SK-N-SH (cell line): ENCODE measurements at regions not wholly inside any gene's neighbourhood (a gene's known extent, or its start where the extent isn't known, plus 50 kb on each side); places are given as distances from the start of the nearest gene placed in this dataset.

Experiments
- CTCF ChIA-PET: fragments of 300-600, 350-600 bp; formaldehyde crosslinking; extraction: SDS; loops from one replicate; lab custom pipeline; 2021; lab: Yijun Ruan, JAX
- POLR2A ChIA-PET: fragments of 350-600 bp; sonication (Branson Sonifier 250); formaldehyde crosslinking; extraction: SDS; loops from one replicate; lab custom pipeline; 2020; ENCODE audit warnings: antibody characterized with exemption, inconsistent platforms; lab: Yijun Ruan, JAX
- DNase-seq: peaks from one replicate; pipeline ENCODE4 v3.0.0; 2012
- H2AFZ ChIP-seq: fragments of 200-600 bp; sonication (generic); 2 replicates; pipeline ENCODE4 v1.8.1; 2016; ENCODE audit warnings: antibody characterized with exemption, mild to moderate bottlenecking, low read depth
- H3F3A ChIP-seq: fragments of 200-600 bp; sonication (generic); replicated peaks from 2 replicates; pipeline ENCODE3; 2016; ENCODE audit warnings: antibody characterized with exemption, mild to moderate bottlenecking; ENCODE audit not compliant: insufficient read depth
- H3K27ac ChIP-seq, 2 experiments: fragments of 200-500 bp in 1 of 2; fragments of 200-600 bp in 1 of 2; sonication (Bioruptor generic) in 1 of 2; sonication (generic), shearing (Covaris generic) in 1 of 2; 2 replicates each; pipeline versions ENCODE4 v1.5.1 to v1.6.1; 2014 to 2016; ENCODE audit warnings: low read depth in 2 of 2, inconsistent platforms in 1 of 2, low read length in 1 of 2, mild to moderate bottlenecking in 1 of 2, mixed read lengths in 1 of 2
- H3K27me3 ChIP-seq: fragments of 200-600 bp; sonication (generic), shearing (Covaris generic); 2 replicates; pipeline ENCODE4 v1.6.1; 2016; ENCODE audit warnings: mixed run types; ENCODE audit not compliant: insufficient read depth
- H3K36me3 ChIP-seq, 2 experiments: fragments of 200-500 bp in 1 of 2; fragments of 200-600 bp in 1 of 2; sonication (Bioruptor generic) in 1 of 2; sonication (generic) in 1 of 2; replicated peaks in 1 of 2; 2 replicates each; pipeline versions ENCODE3 to v1.5.1; 2014 to 2016; ENCODE audit warnings: low read length in 1 of 2, mild to moderate bottlenecking in 1 of 2; ENCODE audit not compliant: insufficient read depth in 2 of 2, control insufficient read depth in 1 of 2
- H3K4me1 ChIP-seq, 2 experiments: fragments of 200-500 bp in 1 of 2; fragments of 200-600 bp in 1 of 2; sonication (Bioruptor generic) in 1 of 2; sonication (generic), shearing (Covaris generic) in 1 of 2; 2 replicates each; pipeline versions ENCODE4 v1.5.1 to v1.6.1; 2014 to 2016; ENCODE audit warnings: low read depth in 1 of 2, low read length in 1 of 2, mixed run types in 1 of 2; ENCODE audit not compliant: insufficient read depth in 2 of 2, control insufficient read depth in 1 of 2
- H3K4me2 ChIP-seq: fragments of 200-600 bp; sonication (generic), shearing (Covaris generic); 2 replicates; pipeline ENCODE4 v1.6.1; 2017; ENCODE audit warnings: mixed run types
- H3K4me3 ChIP-seq, 2 experiments: fragments of 200-500 bp in 1 of 2; fragments of 200-600 bp in 1 of 2; sonication (Bioruptor generic) in 1 of 2; sonication (generic), shearing (Covaris generic) in 1 of 2; 2 replicates each; pipeline versions ENCODE4 v1.5.1 to v1.8.1; 2014 to 2016; ENCODE audit warnings: low read depth in 2 of 2, inconsistent platforms in 1 of 2, low read length in 1 of 2, mild to moderate bottlenecking in 1 of 2, mixed read lengths in 1 of 2, moderate library complexity in 1 of 2
- H3K79me2 ChIP-seq: fragments of 200-600 bp; sonication (generic); 2 replicates; pipeline ENCODE4 v1.8.1; 2017; ENCODE audit warnings: mild to moderate bottlenecking; ENCODE audit not compliant: insufficient read depth
- H3K9ac ChIP-seq: fragments of 200-600 bp; sonication (generic); 2 replicates; pipeline ENCODE4 v1.6.1; 2017; ENCODE audit warnings: mixed run types
- H3K9me2 ChIP-seq: fragments of 200-600 bp; sonication (generic); 2 replicates; pipeline ENCODE4 v1.6.1; 2017; ENCODE audit warnings: mixed run types
- H3K9me3 ChIP-seq: fragments of 200-600 bp; sonication (generic); 2 replicates; pipeline ENCODE4 v1.6.1; 2017; ENCODE audit warnings: mixed run types, mild to moderate bottlenecking, moderate library complexity
- H4K20me1 ChIP-seq: fragments of 200-600 bp; sonication (generic); 2 replicates; pipeline ENCODE4 v1.6.1; 2017; ENCODE audit warnings: mild to moderate bottlenecking, mixed run types; ENCODE audit not compliant: insufficient read depth
- ELF1 ChIP-seq: IDR thresholded peaks from 2 replicates; pipeline ENCODE4 v1.4.0; 2012
- FOXM1 ChIP-seq: IDR thresholded peaks from 2 replicates; pipeline ENCODE4 v1.4.0; 2012; ENCODE audit warnings: low read depth, mild to moderate bottlenecking
- GABPA ChIP-seq: IDR thresholded peaks from 2 replicates; pipeline ENCODE4 v1.4.0; 2012; ENCODE audit warnings: low read depth, mild to moderate bottlenecking
- JUND ChIP-seq: IDR thresholded peaks from 2 replicates; pipeline ENCODE4 v1.4.0; 2012
- MAX ChIP-seq: IDR thresholded peaks from 2 replicates; pipeline ENCODE4 v1.4.0; 2012; ENCODE audit warnings: low read depth
- MEF2A ChIP-seq: IDR thresholded peaks from 2 replicates; pipeline ENCODE4 v1.4.0; 2012; ENCODE audit warnings: low read depth, borderline replicate concordance
- MXI1 ChIP-seq: IDR thresholded peaks from 2 replicates; pipeline ENCODE4 v1.6.1; 2012; ENCODE audit warnings: mild to moderate bottlenecking, low read depth, low read length, improper control_type of control experiment
- NRF1 ChIP-seq: IDR thresholded peaks from 2 replicates; pipeline ENCODE4 v1.6.1; 2012; ENCODE audit warnings: low read depth, mild to moderate bottlenecking, low read length
- RAD21 ChIP-seq: IDR thresholded peaks from 2 replicates; pipeline ENCODE4 v1.6.1; 2012; ENCODE audit warnings: mild to moderate bottlenecking, low read length
- RCOR1 ChIP-seq: fragments of 150-350 bp; IDR thresholded peaks from 2 replicates; pipeline ENCODE4 v1.6.1; 2017; ENCODE audit warnings: antibody characterized with exemption, low read length
- RFX5 ChIP-seq: IDR thresholded peaks from 2 replicates; pipeline ENCODE4 v1.6.1; 2012; ENCODE audit warnings: mild to moderate bottlenecking, improper control_type of control experiment, low read length
- SMC3 ChIP-seq: IDR thresholded peaks from 2 replicates; pipeline ENCODE4 v1.6.1; 2012; ENCODE audit warnings: low read depth, low read length, improper control_type of control experiment
- TCF12 ChIP-seq: IDR thresholded peaks from 2 replicates; pipeline ENCODE4 v1.4.0; 2012
- USF1 ChIP-seq: IDR thresholded peaks from 2 replicates; pipeline ENCODE4 v1.4.0; 2012; ENCODE audit warnings: low read depth, borderline replicate concordance
- YY1 ChIP-seq: IDR thresholded peaks from 2 replicates; pipeline ENCODE4 v1.4.0; 2012; ENCODE audit warnings: low read depth, mild to moderate bottlenecking
- WGBS: methylation state at CpG from one replicate; pipeline ENCODE4 v1.1.6; 2017; ENCODE audit warnings: low lambda C conversion rate; 5-methylcytosine and 5-hydroxymethylcytosine counted together

- H3K9me2 ChIP-seq = no peaks in the 10 kb centered on the region
- ChIA-PET POLR2A (no interaction called here), CTCF (interaction anchor here (1.0 to 4.2 kb wide), 5 partner anchors 22 to 40 kb away, joined by 3 to 18 read pairs (median 4); no protein-coding TSS in a partner anchor)
- no peak for TF ChIP-seq RCOR1
- TF ChIP-seq YY1 = no peak
- TF ChIP-seq MAX = no peak
- no peak for TF ChIP-seq ELF1
- TF ChIP-seq USF1 = no peak
- no peak for TF ChIP-seq RAD21
- TF ChIP-seq GABPA = no peak
- TF ChIP-seq JUND = no peak
- TF ChIP-seq MEF2A = no peak
- H3K4me1 ChIP-seq = no peaks in the 10 kb centered on the region; a peak in 1 of 4 replicates
- H4K20me1 ChIP-seq = no peaks in the 10 kb centered on the region
- no peaks in the 10 kb centered on the region for H3K9me3 ChIP-seq
- H3K4me2 ChIP-seq = no peak overlapping the region
- no peak overlapping the region for H3K4me3 ChIP-seq
- H2AFZ ChIP-seq = no peak overlapping the region
- H3K27me3 ChIP-seq = no peaks in the 10 kb centered on the region
- WGBS = 33% methylated on average over 4 of the region's 4 CpGs
- no peak overlapping the region for H3K9ac ChIP-seq
- no peaks in the 10 kb centered on the region for H3F3A ChIP-seq
- H3K27ac ChIP-seq = no peak overlapping the region
- no peaks in the 10 kb centered on the region for H3K36me3 ChIP-seq
- H3K79me2 ChIP-seq = no peaks in the 10 kb centered on the region
- DNase-seq = no peak
These were observed 124.3 kb downstream of the HSD17B3 start for GRCh38 chr9:96177719-96178028.

- no peaks in the 10 kb centered on the region for H4K20me1 ChIP-seq
- H3K9me3 ChIP-seq = no peaks in the 10 kb centered on the region
- no peak overlapping the region for H3K9ac ChIP-seq
- H2AFZ ChIP-seq = no peak overlapping the region
- no peak overlapping the region for H3K4me2 ChIP-seq
- no peaks in the 10 kb centered on the region; a peak in 1 of 4 replicates for H3K4me1 ChIP-seq
- H3K36me3 ChIP-seq = no peaks in the 10 kb centered on the region
- no peaks in the 10 kb centered on the region for H3F3A ChIP-seq
- no peak for TF ChIP-seq RFX5
- no peak for TF ChIP-seq FOXM1
- no peak for TF ChIP-seq ELF1
- no peak for TF ChIP-seq TCF12
- TF ChIP-seq RAD21 = peak; percentile 53
- no peak for TF ChIP-seq NRF1
- TF ChIP-seq MXI1 = no peak
- TF ChIP-seq SMC3 = 0 out of 2 replicates have a peak, but pooled peaks have one; percentile 13
- TF ChIP-seq, all 33 proteins: peak for 2
- ChIA-PET POLR2A (interaction anchor here (0.8 kb wide), 1 partner anchor 26 kb away, joined by 3 read pairs; no protein-coding TSS in a partner anchor), CTCF (interaction anchor here (1.0 to 4.2 kb wide), 6 partner anchors 23 to 41 kb away, joined by 3 to 18 read pairs (median 4); no protein-coding TSS in a partner anchor)
- H3K9me2 ChIP-seq = no peaks in the 10 kb centered on the region
- H3K27me3 ChIP-seq = no peaks in the 10 kb centered on the region
- 60% methylated on average over 9 of the region's 10 CpGs for WGBS
- H3K79me2 ChIP-seq = no peaks in the 10 kb centered on the region
- peak; percentile 68 for DNase-seq
- H3K4me3 ChIP-seq = no peak overlapping the region
- no peak overlapping the region for H3K27ac ChIP-seq
These were observed 124.8 kb downstream of the HSD17B3 start for GRCh38 chr9:96177005-96177718.
